Limb (tissue), 2 donors: ENCODE measurements at regions not wholly inside any gene's neighbourhood (a gene's known extent, or its start where the extent isn't known, plus 50 kb on each side); places are given as distances from the start of the nearest gene placed in this dataset.

ENCODE experiments used
- DNase-seq, 2 donors: peaks; one replicate each; pipeline ENCODE4 v3.0.0-alpha.2; 2016; ENCODE audit errors: extremely low spot score in 2 of 2

DNA sequence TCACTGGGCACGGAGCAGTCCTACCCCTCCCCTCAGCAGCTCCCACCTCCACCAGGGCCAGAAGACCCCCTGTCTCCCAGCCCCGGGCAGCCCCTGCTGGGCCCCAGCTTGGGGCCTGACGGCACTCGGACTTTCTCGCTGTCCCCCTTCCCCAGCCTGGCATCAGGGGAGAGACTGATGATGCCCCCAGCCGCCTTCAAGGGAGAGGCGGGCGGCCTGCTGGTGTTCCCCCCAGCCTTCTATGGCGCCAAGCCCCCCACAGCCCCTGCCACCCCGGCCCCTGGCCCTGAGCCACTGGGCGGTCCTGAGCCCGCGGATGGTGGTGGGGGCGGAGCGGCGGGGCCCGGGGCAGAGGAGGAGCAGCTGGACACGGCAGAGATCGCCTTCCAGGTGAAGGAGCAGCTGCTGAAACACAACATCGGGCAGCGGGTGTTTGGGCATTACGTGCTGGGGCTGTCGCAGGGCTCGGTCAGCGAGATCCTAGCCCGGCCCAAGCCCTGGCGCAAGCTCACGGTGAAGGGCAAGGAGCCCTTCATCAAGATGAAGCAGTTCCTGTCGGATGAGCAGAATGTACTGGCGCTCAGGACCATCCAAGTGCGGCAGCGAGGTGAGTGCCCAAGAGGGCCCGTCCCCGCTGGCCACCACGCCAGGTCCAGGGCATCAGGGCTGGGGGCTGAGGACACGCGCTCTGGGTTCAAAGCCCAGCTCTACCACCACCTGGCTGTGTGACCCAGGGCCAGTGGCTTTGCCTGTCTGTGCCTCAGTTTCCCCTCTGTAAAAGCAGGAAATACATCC, 58.6 kb downstream of the PHETA1 start:
- DNase-seq: no peak

- no peak for DNase-seq
Observed at GRCh38 chr12:111309584-111309983, 59.3 kb downstream of the PHETA1 start.

- no peak for DNase-seq
Observed at GRCh38 chr12:111308473-111308872, 60.4 kb downstream of the PHETA1 start.

DNA sequence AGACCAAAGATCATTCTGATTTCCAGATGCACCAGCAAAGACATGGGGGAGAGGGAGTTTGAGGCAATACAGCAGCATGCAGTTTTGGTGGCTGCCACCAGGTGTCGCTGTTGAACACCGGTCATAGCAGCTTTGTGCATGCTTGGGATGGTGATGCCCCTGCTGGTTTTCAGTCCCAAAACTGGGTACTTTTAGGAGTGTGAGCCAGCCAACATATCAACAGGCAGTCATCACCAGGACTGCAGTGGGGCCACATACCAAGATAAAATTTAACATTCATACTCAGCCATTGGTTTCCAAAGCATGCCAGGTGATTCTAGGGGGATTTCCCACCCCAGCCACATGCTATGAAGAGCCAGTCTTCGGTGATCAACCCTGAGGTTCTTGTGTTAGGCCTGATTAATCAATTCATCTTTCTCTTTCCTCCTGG, 64.2 kb downstream of the PHETA1 start:
- DNase-seq: no peak

DNA sequence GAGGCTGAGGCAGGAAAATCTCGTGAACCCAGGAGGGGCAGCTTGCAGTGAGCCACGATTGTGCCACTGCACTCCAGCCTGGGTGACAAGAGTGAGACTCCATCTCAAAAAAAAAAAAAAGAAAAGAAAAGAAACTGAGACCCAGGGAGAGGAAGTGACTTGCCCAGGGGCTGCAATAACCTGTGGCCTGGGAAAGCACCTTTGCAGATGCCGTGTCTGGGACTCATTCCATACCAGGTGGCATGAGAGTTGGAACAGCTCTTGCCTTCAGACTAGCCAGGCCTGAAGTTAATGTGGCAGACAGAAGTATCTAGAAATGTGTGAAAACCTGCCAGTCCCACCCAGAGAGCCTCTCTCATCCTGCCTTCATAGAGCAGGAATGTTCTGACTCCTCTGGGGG, 65.4 kb downstream of the PHETA1 start:
- DNase-seq: no peak

DNA sequence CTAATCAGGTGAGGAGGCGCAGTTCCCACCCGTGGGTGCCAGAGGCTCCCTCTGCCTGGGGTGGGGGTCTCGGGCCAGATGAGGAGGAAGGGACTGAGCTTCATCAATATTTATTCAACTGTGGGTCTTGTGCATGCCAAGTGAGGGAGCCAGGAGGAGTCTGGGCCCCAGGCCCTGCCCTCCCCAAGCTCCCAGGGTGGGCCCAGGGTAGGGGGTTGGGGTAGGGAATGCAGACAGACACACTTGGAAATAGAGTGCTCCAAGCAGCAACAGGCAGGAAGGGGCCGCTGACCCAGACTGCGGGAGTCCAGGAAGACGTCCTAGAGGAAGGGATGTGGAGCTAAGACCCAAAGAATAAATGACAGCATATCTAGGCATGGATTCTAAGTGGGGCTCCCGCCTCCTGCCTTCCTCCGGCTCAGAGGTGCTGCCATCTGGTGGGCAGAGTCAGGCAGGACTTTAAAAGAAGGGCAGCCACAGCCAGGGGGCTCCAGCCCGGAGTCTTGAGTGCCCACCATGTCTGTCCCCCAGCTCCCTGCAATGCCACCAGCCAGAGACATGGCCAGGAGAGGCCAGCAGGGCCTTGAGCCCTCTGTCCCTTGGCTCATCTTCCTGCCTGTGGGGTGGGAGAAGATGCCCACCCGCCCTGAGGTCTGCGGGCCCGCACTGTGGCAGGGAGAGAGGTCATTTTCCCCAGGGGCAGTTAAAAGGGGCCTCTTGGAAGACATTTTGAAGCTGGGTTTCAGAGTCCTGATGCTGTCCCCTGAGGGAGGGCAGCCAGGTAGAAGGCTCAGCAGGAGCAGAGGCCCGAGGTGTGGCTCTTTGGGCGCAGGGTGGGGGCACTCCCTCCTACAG, 70.1 kb downstream of the PHETA1 start:
- peak; percentile 21 to 83 for DNase-seq

DNA sequence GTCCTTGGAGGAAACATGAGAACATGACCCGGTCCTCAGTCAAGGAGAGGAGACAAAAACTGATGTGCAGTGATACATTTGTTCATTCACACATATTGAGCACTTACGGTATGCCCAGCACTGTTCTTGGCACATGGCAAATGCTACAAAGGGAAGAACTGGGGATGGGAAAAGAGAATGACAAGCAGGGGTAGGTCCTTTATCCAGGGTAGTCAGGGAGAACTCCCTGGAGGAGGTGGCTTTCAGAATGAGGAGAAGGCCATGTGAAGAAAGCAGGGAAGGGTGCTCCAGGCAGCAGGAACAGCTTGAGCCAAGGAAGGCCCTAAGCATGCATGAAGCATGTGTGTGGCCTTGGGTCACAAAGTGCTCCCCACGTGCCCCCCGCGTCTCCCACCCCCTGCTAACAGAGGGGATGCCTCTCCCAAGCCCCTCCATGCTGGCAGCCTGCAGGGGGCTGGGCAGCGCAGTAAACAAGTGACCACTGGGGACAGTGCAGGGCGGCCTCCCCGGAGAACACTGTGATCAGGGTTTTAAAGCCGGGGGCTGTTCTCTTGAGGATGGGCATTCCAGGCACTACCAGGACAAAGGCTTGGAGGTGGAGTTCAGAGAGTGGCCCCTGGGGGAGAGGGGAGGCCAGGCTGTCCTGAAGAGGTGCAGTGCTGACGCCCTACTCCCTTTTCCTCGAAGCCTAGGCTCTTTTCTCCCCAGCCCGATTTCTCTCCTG, 71.0 kb downstream of the PHETA1 start:
- no peak for DNase-seq

- DNase-seq: no peak
Observed at GRCh38 chr12:111296906-111297463, 71.9 kb downstream of the PHETA1 start.

GRCh38 chr12:111295176-111295575, 73.7 kb downstream of the PHETA1 start:
- DNase-seq: no peak

- no peak for DNase-seq
Observed at GRCh38 chr12:111293266-111294009, 75.5 kb downstream of the PHETA1 start.

DNA sequence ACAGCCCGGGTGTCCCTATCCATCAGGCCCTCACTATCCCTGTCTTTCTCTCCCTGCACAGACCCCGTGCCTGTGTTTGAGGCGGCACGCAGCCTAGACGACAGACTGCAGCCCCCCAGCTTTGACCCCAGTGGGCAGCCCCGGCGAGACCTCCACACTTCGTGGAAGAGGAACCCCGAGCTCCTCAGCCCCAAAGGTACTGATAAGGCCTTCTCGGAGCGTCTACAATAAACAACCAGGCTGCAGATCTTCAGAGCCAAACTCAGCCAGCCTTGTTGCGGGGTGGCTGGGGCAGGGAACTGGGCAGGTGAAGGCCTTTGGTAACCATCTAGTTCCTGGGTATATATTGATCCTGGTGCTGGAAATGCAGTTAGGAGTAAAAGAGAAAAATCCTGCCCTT, 77.5 kb downstream of the PHETA1 start:
- no peak for DNase-seq

DNA sequence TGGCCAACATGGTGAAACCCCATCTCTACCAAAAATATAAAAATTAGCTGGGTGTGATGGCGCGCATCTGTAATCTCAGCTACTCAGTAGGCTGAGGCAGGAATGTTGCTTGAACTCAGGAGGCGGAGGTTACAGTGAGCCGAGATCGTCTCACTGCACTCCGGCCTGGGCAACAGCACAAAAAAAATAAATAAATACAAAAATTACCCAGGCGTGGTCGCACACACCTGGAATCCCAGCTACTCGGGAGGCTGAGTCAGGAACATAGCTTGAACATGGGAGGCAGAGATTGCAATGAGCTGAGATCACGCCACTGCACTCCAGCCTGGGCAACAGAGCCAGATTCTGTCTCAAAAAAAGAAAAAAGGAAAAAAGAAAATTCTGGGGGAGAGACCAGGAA, 80.1 kb downstream of the PHETA1 start:
- DNase-seq: no peak

- DNase-seq: no peak
Observed at GRCh38 chr12:111287125-111287900, 81.6 kb downstream of the PHETA1 start.

GRCh38 chr12:111285200-111285599, 83.7 kb downstream of the PHETA1 start:
- no peak for DNase-seq

DNA sequence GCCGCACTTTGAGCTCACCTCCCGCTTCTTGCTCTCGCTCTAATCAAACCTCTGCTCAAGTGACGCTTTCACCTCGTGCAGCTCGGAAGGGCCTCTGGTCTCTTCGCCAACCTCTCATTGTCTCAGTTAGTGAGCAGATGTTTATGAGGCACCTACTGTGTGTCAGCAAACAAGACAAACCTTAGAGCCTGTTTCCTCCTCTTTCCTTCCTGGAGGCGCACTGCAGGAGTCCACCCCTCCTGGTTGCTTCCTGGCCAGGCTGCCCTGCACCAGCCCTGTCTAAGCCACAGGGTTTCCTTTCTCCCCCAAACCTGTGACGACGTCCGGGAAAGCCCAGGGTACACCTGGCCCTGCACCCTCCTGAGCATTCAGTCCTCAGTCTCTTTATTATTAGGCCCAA, 84.2 kb downstream of the PHETA1 start:
- no peak for DNase-seq

GRCh38 chr12:111283966-111284365, 84.9 kb downstream of the PHETA1 start:
- no peak for DNase-seq

DNA sequence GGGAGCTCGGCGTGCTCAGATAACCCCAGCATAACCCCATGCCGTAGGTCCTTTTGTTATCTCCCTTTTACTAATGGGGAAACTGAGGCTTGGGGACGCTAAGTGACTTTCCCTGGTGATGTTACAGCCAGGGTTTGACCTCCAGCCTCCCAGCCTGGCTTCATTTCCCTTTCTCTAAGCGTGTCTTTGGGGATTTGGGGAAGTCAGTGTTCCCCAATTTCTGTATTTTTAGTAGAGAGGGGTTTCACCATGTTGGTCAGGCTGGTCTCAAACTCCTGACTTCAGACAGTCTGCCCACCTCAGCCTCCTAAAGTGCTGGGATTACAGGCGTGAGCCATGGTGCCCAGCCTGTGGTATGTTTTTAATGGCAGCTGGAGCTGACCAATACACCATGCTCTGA, 85.4 kb downstream of the PHETA1 start:
- no peak for DNase-seq

DNA sequence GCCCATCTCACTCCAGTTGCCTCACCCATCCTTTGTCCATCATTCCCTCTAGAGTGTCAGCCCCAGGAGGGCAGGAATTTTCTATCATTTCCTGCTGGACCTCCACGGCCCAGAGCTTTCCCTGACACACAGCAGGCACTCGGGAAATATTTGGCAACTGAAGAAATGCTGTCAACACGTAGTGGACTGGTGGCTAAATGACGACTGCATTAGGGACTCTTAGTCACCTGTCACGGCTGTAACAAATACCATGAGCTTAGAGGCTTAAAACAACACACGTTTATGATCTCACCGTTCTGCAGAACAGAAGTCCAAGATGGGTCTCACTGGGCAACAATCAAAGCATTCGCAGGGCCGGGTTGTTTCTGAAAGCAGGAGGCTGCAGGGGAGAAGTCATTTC, 91.3 kb downstream of the PHETA1 start:
- no peak for DNase-seq

DNA sequence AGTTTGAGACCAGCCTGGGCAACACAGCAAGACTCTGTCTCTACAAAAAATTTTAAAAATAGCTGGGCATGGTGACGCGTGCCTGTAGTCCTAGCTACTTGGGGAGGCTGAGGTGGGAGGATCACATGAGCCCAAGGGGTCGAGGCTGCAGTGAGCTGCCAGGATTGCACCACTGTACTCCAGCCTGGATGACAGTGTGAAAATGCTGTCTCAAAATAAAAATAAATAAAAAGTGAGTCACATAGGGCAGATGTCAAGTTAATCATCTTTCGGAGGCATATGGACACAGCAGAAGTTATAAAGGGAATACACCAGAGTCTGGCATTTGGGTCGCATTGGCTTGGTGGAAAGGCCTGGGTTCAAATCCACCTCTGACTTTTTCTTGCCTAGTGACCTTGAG, 92.7 kb downstream of the PHETA1 start:
- no peak for DNase-seq

DNA sequence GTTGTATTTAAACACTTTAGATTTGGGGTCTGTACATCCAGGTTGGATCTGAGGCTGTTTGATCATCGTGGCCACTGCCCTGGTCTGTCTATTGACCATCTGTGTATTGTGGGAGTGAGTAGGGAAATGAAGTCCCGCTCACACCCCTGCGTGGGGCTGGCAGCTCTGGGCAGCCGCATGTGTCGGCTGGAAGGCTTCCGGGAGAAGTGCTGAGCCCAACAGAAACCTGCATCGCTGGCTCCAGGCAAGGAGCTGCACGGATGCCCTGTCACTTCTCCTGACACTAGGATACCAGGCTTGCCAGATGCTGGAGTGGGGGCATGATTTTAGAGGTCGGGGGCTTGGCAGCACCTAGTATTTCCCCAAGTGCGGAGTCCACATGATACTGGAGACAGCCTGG, 93.6 kb downstream of the PHETA1 start:
- no peak for DNase-seq
